ENCODE measurements at regions not wholly inside any gene's neighbourhood (a gene's known extent, or its start where the extent isn't known, plus 50 kb on each side); places are given as distances from the start of the nearest gene placed in this dataset.
A peak's percentile ranks its signal among the peaks of the same experiment; 100 is the strongest.

- TF ChIP-seq TCF7L2 (IDR thresholded peaks at IDR 0.05; ENCODE audit: borderline replicate concordance, extremely low read depth, insufficient read depth, insufficient read length) (no peak), RAD21 (IDR thresholded peaks at IDR 0.05; ENCODE audit: low read depth) (peak; percentile 60), SP1 (IDR thresholded peaks at IDR 0.05; ENCODE audit: low read depth) (no peak), ATF3 (IDR thresholded peaks at IDR 0.05) (no peak), ZFX (IDR thresholded peaks at IDR 0.05) (no peak), FOSL1 (IDR thresholded peaks at IDR 0.05; ENCODE audit: low read depth) (no peak), POLR2AphosphoS5 (IDR thresholded peaks at IDR 0.05; ENCODE audit: low read depth, low read length) (no peak), REST (IDR thresholded peaks at IDR 0.05; ENCODE audit: low read depth) (no peak)
Observed at GRCh38 chr2:10188211-10188610, 65.7 kb downstream of the RRM2 start (continued).

GRCh38 chr2:10188729-10189305 lies 66.3 kb downstream of the RRM2 start:
- Histone ChIP-seq H3K9ac (ENCODE audit: low read length) (no peak overlapping the region), H4K20me1 (ENCODE audit: insufficient read depth) (no peaks in the 10 kb centered on the region), H3K9me3 (ENCODE audit: control insufficient read depth in 1 of 2, insufficient read depth in 1 of 2, low read depth in 1 of 2, low read length in 2 of 2) (no peaks in the 10 kb centered on the region), H3K79me2 (ENCODE audit: insufficient read depth, low read length) (no peaks in the 10 kb centered on the region), H3K4me1 (ENCODE audit: control insufficient read depth in 1 of 2, insufficient read depth in 2 of 2, low read length in 2 of 2) (no peaks in the 10 kb centered on the region), H3K4me2 (ENCODE audit: low read length) (no peak overlapping the region), H2AFZ (ENCODE audit: low read depth, low read length, poor library complexity, severe bottlenecking) (no peak overlapping the region), H3K27me3 (ENCODE audit: insufficient read depth, low read length) (no peaks in the 10 kb centered on the region), H3K4me3 (replicated peaks in 1 of 2; ENCODE audit: low read depth in 1 of 2, low read length in 2 of 2) (no peak overlapping the region), H3K36me3 (ENCODE audit: control insufficient read depth in 1 of 2, insufficient read depth in 2 of 2, low read length in 2 of 2) (0 out of 4 replicates have a peak, but pooled peaks cover 0 to 6% of the 10 kb centered on the region in 2 experiments), H3K9me2 (ENCODE audit: insufficient read depth) (no peaks in the 10 kb centered on the region), H3K27ac (ENCODE audit: low read depth, low read length) (no peak overlapping the region)
- intact Hi-C loops (cut with micrococcal nuclease), result no loop called here
- DNase-seq (ENCODE audit: low read depth, low spot score) (no peak), ATAC-seq (no peak)
- CTCF ChIA-PET, result interaction anchor here (1.2 to 1.5 kb wide), 4 partner anchors 48 to 246 kb away, joined by 3 to 6 read pairs (median 4); no protein-coding TSS in a partner anchor
- POLR2A ChIA-PET, result no interaction called here
- no TSS peak for BruUV-seq (replicated peaks)
- RAD21 ChIA-PET (ENCODE audit: low non-redundant PET in 1 of 2, low total read pairs in 2 of 2, uncharacterized antibody in 2 of 2, unreplicated experiment in 2 of 2), result interaction anchor here in 1 of 2 experiments (0.7 kb wide), 1 partner anchor 247 kb away, joined by 3 read pairs; no protein-coding TSS in a partner anchor
- TF ChIP-seq REST (IDR thresholded peaks at IDR 0.05; ENCODE audit: low read depth), result no peak
- TF ChIP-seq JUND (IDR thresholded peaks at IDR 0.05), result no peak
- no peak for TF ChIP-seq POLR2A (IDR thresholded peaks at IDR 0.05; ENCODE audit: borderline replicate concordance, extremely low read depth, insufficient read depth, insufficient read length)
- no peak for TF ChIP-seq ELF1 (IDR thresholded peaks at IDR 0.05; ENCODE audit: borderline replicate concordance, low read depth)
- no peak for TF ChIP-seq EZH2phosphoT487 (IDR thresholded peaks at IDR 0.05; ENCODE audit: borderline replicate concordance)
- no peak for TF ChIP-seq ATF3 (IDR thresholded peaks at IDR 0.05)
- TF ChIP-seq, protein P1, sequence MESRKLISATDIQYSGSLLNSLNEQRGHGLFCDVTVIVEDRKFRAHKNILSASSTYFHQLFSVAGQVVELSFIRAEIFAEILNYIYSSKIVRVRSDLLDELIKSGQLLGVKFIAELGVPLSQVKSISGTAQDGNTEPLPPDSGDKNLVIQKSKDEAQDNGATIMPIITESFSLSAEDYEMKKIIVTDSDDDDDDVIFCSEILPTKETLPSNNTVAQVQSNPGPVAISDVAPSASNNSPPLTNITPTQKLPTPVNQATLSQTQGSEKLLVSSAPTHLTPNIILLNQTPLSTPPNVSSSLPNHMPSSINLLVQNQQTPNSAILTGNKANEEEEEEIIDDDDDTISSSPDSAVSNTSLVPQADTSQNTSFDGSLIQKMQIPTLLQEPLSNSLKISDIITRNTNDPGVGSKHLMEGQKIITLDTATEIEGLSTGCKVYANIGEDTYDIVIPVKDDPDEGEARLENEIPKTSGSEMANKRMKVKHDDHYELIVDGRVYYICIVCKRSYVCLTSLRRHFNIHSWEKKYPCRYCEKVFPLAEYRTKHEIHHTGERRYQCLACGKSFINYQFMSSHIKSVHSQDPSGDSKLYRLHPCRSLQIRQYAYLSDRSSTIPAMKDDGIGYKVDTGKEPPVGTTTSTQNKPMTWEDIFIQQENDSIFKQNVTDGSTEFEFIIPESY (IDR thresholded peaks at IDR 0.05; ENCODE audit: extremely low read depth, insufficient replicate concordance, low read length), result no peak
- TF ChIP-seq FOSL1 (IDR thresholded peaks at IDR 0.05; ENCODE audit: low read depth), result no peak
- TF ChIP-seq YY1 (IDR thresholded peaks at IDR 0.05; ENCODE audit: extremely low read depth, insufficient replicate concordance, low read depth, low read length), result no peak
